ENCODE measurements at regions not wholly inside any gene's neighbourhood (a gene's known extent, or its start where the extent isn't known, plus 50 kb on each side); places are given as distances from the start of the nearest gene placed in this dataset.

GRCh38 chr14:42918615-42919014, 1311.9 kb downstream of the LRFN5 start:
- no peak for TF ChIP-seq CTCF (IDR thresholded peaks at IDR 0.05)
- no peak for TF ChIP-seq YY1 (IDR thresholded peaks at IDR 0.05; ENCODE audit: low read depth)
- TF ChIP-seq MXI1 (IDR thresholded peaks at IDR 0.05; ENCODE audit: low read depth, low read length), result no peak
- TF ChIP-seq GABPA (IDR thresholded peaks at IDR 0.05; ENCODE audit: low read depth), result no peak

Measured in SK-N-SH (cell line).